B cell (primary cell): ENCODE measurements at regions not wholly inside any gene's neighbourhood (a gene's known extent, or its start where the extent isn't known, plus 50 kb on each side); places are given as distances from the start of the nearest gene placed in this dataset.

Source experiments
- ATAC-seq: fragments of 200-7000 bp; cut with Tn5 transposase; one replicate; pipeline ENCODE4 v1.10.0; 2021; ENCODE audit warnings: low read depth, mild to moderate bottlenecking, moderate number of reproducible peaks, moderate library complexity
- CTCF ChIA-PET: fragments of 350-600 bp; sonication (Branson Sonifier 250); formaldehyde crosslinking; loops from one replicate; lab custom pipeline; 2021; ENCODE audit warnings: antibody characterized with exemption, inconsistent platforms; lab: Charles Lee
- POLR2A ChIA-PET: fragments of 350-600 bp; sonication (Branson Sonifier 250); formaldehyde crosslinking; loops from one replicate; lab custom pipeline; 2021; ENCODE audit warnings: antibody characterized with exemption; lab: Charles Lee
- DNase-seq: peaks from one replicate; pipeline ENCODE4 v3.0.0; 2013
- H2AFZ ChIP-seq: 2 replicates; pipeline ENCODE4 v1.6.1; 2012; ENCODE audit warnings: mild to moderate bottlenecking, low read depth, low read length; ENCODE audit not compliant: insufficient read depth, poor library complexity, severe bottlenecking
- H3K27ac ChIP-seq, 2 donors: 1 replicate in 1 of 2; 2 replicates in 1 of 2; pipeline ENCODE4 v1.5.1; 2012 to 2013; ENCODE audit warnings: low read length in 2 of 2, mild to moderate bottlenecking in 2 of 2, moderate library complexity in 1 of 2
- H3K27me3 ChIP-seq, 4 experiments: fragments of 200-600 bp in 1 of 4; sonication (generic) in 1 of 4; replicated peaks in 1 of 4; 1 replicate in 2 of 4; 2 replicates in 2 of 4; pipeline versions ENCODE4 v1.6.1 to v1.7.0; 2013 to 2016; ENCODE audit warnings: low read length in 3 of 4, mild to moderate bottlenecking in 2 of 4, mixed read lengths in 1 of 4, moderate library complexity in 1 of 4; ENCODE audit not compliant: insufficient read depth in 4 of 4, control insufficient read depth in 3 of 4; ENCODE audit errors: control extremely low read depth in 1 of 4
- H3K36me3 ChIP-seq, 2 experiments: replicated peaks in 1 of 2; 1 replicate in 1 of 2; 2 replicates in 1 of 2; pipeline versions ENCODE4 v1.6.1 to v1.7.1; 2013; ENCODE audit warnings: low read length in 1 of 2; ENCODE audit not compliant: insufficient read depth in 2 of 2, control insufficient read depth in 1 of 2; ENCODE audit errors: control extremely low read depth in 1 of 2, extremely low read depth in 1 of 2
- H3K4me1 ChIP-seq, 2 donors: fragments of 200-600 bp in 1 of 2; sonication (generic) in 1 of 2; 1 replicate in 1 of 2; 2 replicates in 1 of 2; pipeline versions ENCODE4 v1.5.1 to v1.6.1; 2013 to 2017; ENCODE audit warnings: low read length in 2 of 2; ENCODE audit not compliant: control insufficient read depth in 2 of 2, insufficient read depth in 2 of 2
- H3K4me2 ChIP-seq: replicated peaks from 2 replicates; pipeline ENCODE3; 2012; ENCODE audit warnings: mild to moderate bottlenecking, low read depth, low read length; ENCODE audit not compliant: poor library complexity, severe bottlenecking
- H3K4me3 ChIP-seq, 5 experiments: fragments of 200-600 bp in 1 of 5; sonication (generic) in 1 of 5; 1 replicate in 3 of 5; 2 replicates in 2 of 5; pipeline versions ENCODE4 v1.5.1 to v1.7.0; 2011 to 2016; ENCODE audit warnings: low read length in 4 of 5, mild to moderate bottlenecking in 4 of 5, low read depth in 2 of 5, control low read depth in 1 of 5, moderate library complexity in 1 of 5; ENCODE audit not compliant: insufficient read depth in 1 of 5; ENCODE audit errors: control extremely low read depth in 1 of 5, extremely low read depth in 1 of 5
- H3K79me2 ChIP-seq: fragments of 200-600 bp; sonication (generic); one replicate; pipeline ENCODE4 v1.6.0; 2016; ENCODE audit warnings: low read length; ENCODE audit not compliant: control insufficient read depth, insufficient read depth
- H3K9ac ChIP-seq: fragments of 200-600 bp; sonication (generic); 2 replicates; pipeline ENCODE4 v1.6.1; 2017; ENCODE audit warnings: mild to moderate bottlenecking, low read length, moderate library complexity
- H3K9me3 ChIP-seq, 3 donors: one replicate each; pipeline versions ENCODE4 v1.6.1 to v1.7.1; 2013; ENCODE audit warnings: low read length in 2 of 3; ENCODE audit not compliant: control insufficient read depth in 2 of 3, insufficient read depth in 1 of 3; ENCODE audit errors: control extremely low read depth in 1 of 3
- H4K20me1 ChIP-seq: 2 replicates; pipeline ENCODE4 v1.6.0; 2012; ENCODE audit warnings: mild to moderate bottlenecking, low read length; ENCODE audit not compliant: insufficient read depth, control insufficient read depth, poor library complexity, severe bottlenecking
- H3K27ac Mint-ChIP-seq: one replicate; pipeline ENCODE4 v1.8.0; 2021; ENCODE audit warnings: mixed read lengths
- H3K27me3 Mint-ChIP-seq: one replicate; pipeline ENCODE4 v1.8.0; 2021; ENCODE audit warnings: mixed read lengths
- H3K4me1 Mint-ChIP-seq: one replicate; pipeline ENCODE4 v1.8.0; 2021; ENCODE audit warnings: mixed read lengths
- H3K4me3 Mint-ChIP-seq: one replicate; pipeline ENCODE4 v1.8.0; 2021; ENCODE audit warnings: mixed read lengths
- H3K9me3 Mint-ChIP-seq: one replicate; pipeline ENCODE4 v1.8.0; 2022; ENCODE audit warnings: mixed read lengths; ENCODE audit not compliant: insufficient read depth
- CTCF ChIP-seq: fragments of 200-600 bp; IDR thresholded peaks from one replicate; pipeline ENCODE4 v1.8.0; 2022; ENCODE audit warnings: antibody characterized with exemption, mild to moderate bottlenecking
- EZH2 ChIP-seq: IDR thresholded peaks from 2 replicates; pipeline ENCODE4 v1.6.1; 2012; ENCODE audit warnings: borderline replicate concordance, low read depth, mild to moderate bottlenecking, moderate library complexity, low read length; ENCODE audit not compliant: insufficient read depth, poor library complexity, severe bottlenecking
- WGBS: methylation state at CpG from one replicate; pipeline ENCODE4 v1.1.5; 2013; ENCODE audit warnings: missing lambda C conversion rate; ENCODE audit not compliant: insufficient coverage; 5-methylcytosine and 5-hydroxymethylcytosine counted together
- intact Hi-C: fragments of 100-400 bp; cut with micrococcal nuclease; formaldehyde crosslinking; loops from one replicate; pipeline ENCODE4 v1.10.0; 2022

DNA sequence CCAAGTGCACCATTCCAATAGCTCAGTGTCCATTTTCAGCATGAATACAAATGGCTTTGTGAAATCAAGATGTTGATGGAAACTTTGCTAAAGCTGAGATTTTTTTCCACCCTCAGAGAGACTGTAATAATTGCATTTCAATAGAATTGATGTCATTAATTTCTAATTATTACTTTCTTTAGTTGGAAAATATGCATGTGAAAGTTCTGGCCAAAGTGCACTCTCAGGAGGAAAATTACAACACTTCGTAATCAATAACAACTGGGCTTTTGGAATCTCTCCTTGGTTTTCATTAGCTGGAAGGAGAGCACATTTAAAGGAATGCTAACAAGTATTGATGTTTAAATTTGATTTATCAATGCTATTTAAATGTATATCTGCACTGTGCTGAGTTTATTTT, 529.5 kb upstream of the CDH8 start:
- no peak overlapping the region for H3K4me3 Mint-ChIP-seq

DNA sequence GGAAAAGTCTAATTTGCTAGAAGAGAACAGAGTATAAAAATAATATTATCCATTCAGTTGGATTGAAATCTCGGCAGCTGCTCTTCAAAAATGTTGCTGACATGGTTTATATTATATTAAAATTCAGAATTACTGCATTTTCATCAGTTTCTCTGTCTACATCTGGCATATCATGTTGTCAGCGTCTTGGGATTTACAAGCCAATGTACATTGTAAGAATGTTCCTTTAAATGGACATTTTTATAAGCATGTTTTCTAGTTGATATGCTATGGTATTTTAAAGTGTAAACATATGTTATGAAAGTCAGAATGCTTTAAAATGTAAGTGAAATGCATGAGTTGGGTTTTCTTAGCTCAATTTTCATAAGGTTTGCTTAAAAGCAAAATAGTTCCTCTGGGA, 528.1 kb upstream of the CDH8 start:
- ChIA-PET CTCF (no interaction called here), POLR2A (no interaction called here)
- H3K36me3 ChIP-seq = no peaks in the 10 kb centered on the region
- no peaks in the 10 kb centered on the region for H3K27me3 ChIP-seq
- H3K4me2 ChIP-seq = no peak overlapping the region
- DNase-seq (no peak), ATAC-seq (no peak)
- H3K27me3 Mint-ChIP-seq = no peaks in the 10 kb centered on the region
- intact Hi-C loops = no loop called here
- H3K4me1 Mint-ChIP-seq = no peaks in the 10 kb centered on the region
- no peak overlapping the region for H3K9ac ChIP-seq
- H4K20me1 ChIP-seq = no peaks in the 10 kb centered on the region
- H3K4me1 ChIP-seq = no peaks in the 10 kb centered on the region
- WGBS = no CpG with 5 or more reads among the region's 2 CpGs
- H3K9me3 ChIP-seq = no peaks in the 10 kb centered on the region
- H3K27ac ChIP-seq = no peak overlapping the region
- H3K27ac Mint-ChIP-seq = no peak overlapping the region
- H2AFZ ChIP-seq = no peak overlapping the region
- no peaks in the 10 kb centered on the region for H3K79me2 ChIP-seq
- TF ChIP-seq CTCF (no peak), EZH2 (no peak)
- no peak overlapping the region for H3K4me3 Mint-ChIP-seq
- no peaks in the 10 kb centered on the region for H3K9me3 Mint-ChIP-seq
- H3K4me3 ChIP-seq = no peak overlapping the region

More for the DNA sequence above, 529.5 kb upstream of the CDH8 start:
- Histone ChIP-seq H3K27me3 (no peaks in the 10 kb centered on the region), H2AFZ (no peak overlapping the region), H3K27ac (no peak overlapping the region), H3K9me3 (no peaks in the 10 kb centered on the region), H3K4me2 (no peak overlapping the region), H4K20me1 (no peaks in the 10 kb centered on the region), H3K79me2 (no peaks in the 10 kb centered on the region), H3K4me3 (no peak overlapping the region), H3K9ac (no peak overlapping the region), H3K36me3 (no peaks in the 10 kb centered on the region), H3K4me1 (no peaks in the 10 kb centered on the region)
- ATAC-seq (no peak), DNase-seq (no peak)
- H3K4me1 Mint-ChIP-seq = no peaks in the 10 kb centered on the region
- no peaks in the 10 kb centered on the region for H3K27me3 Mint-ChIP-seq
- H3K27ac Mint-ChIP-seq = no peak overlapping the region
- TF ChIP-seq CTCF (no peak), EZH2 (no peak)
- no CpG with 5 or more reads among the region's 1 CpG for WGBS
- intact Hi-C loops = no loop called here
- no peaks in the 10 kb centered on the region for H3K9me3 Mint-ChIP-seq
- ChIA-PET POLR2A (no interaction called here), CTCF (no interaction called here)
